ENCODE measurements at regions not wholly inside any gene's neighbourhood (a gene's known extent, or its start where the extent isn't known, plus 50 kb on each side); places are given as distances from the start of the nearest gene placed in this dataset.

DNA sequence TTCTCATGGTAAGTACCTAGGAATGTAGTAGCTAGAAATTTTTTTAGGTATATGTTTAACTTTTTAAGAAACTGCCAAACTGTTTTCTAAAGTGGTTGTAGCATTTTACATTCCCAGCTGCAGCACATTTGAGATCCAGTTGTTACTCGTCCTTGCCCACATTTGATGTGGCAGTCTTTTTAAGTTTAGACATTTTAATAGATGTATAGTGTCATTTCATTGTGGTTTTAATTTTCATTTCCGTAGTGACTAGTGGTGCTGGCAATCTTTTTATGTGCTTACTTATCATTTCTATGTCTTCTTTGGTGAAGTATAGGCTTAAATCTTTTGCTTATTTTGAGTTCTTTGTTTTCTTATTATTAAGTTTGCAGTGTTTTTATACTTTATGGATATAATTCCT lies 171.6 kb downstream of the GAS1 start:
- TF ChIP-seq, protein P1, sequence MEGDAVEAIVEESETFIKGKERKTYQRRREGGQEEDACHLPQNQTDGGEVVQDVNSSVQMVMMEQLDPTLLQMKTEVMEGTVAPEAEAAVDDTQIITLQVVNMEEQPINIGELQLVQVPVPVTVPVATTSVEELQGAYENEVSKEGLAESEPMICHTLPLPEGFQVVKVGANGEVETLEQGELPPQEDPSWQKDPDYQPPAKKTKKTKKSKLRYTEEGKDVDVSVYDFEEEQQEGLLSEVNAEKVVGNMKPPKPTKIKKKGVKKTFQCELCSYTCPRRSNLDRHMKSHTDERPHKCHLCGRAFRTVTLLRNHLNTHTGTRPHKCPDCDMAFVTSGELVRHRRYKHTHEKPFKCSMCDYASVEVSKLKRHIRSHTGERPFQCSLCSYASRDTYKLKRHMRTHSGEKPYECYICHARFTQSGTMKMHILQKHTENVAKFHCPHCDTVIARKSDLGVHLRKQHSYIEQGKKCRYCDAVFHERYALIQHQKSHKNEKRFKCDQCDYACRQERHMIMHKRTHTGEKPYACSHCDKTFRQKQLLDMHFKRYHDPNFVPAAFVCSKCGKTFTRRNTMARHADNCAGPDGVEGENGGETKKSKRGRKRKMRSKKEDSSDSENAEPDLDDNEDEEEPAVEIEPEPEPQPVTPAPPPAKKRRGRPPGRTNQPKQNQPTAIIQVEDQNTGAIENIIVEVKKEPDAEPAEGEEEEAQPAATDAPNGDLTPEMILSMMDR (conservative IDR thresholded peaks at IDR 0.05 in 1 of 2, IDR thresholded peaks at IDR 0.05 in 1 of 2; ENCODE audit: low read depth in 1 of 2, low read length in 2 of 2): no peak
- TF ChIP-seq EZH2 (IDR thresholded peaks at IDR 0.05; ENCODE audit: low read length, missing control alignments): no peak

All from fibroblast of lung (primary cell).